Osteoblast (primary cell): ENCODE measurements at regions not wholly inside any gene's neighbourhood (a gene's known extent, or its start where the extent isn't known, plus 50 kb on each side); places are given as distances from the start of the nearest gene placed in this dataset.
A peak's percentile ranks its signal among the peaks of the same experiment; 100 is the strongest.

Source experiments
- DNase-seq: peaks from one replicate; pipeline ENCODE4 v3.0.0; 2011; ENCODE audit warnings: low spot score, mixed read lengths; ENCODE audit not compliant: insufficient read length; ENCODE audit errors: missing footprints
- H2AFZ ChIP-seq: 2 replicates; pipeline ENCODE4 v1.6.0; 2011; ENCODE audit warnings: mild to moderate bottlenecking, low read length
- H3K27ac ChIP-seq: 2 replicates; pipeline ENCODE4 v1.5.1; 2011; ENCODE audit warnings: mild to moderate bottlenecking, low read depth, low read length, moderate library complexity
- H3K27me3 ChIP-seq: 2 replicates; pipeline ENCODE4 v1.6.0; 2012; ENCODE audit warnings: mild to moderate bottlenecking, control low read depth, inconsistent platforms, low read length, moderate library complexity; ENCODE audit not compliant: insufficient read depth
- H3K36me3 ChIP-seq: 2 replicates; pipeline ENCODE4 v1.5.1; 2011; ENCODE audit warnings: mild to moderate bottlenecking, low read length, control low read depth, moderate library complexity; ENCODE audit not compliant: insufficient read depth
- H3K4me1 ChIP-seq: 2 replicates; pipeline ENCODE4 v1.5.1; 2011; ENCODE audit warnings: mild to moderate bottlenecking, low read length, control low read depth, moderate library complexity; ENCODE audit not compliant: insufficient read depth
- H3K4me2 ChIP-seq: 2 replicates; pipeline ENCODE4 v1.6.0; 2011; ENCODE audit warnings: mild to moderate bottlenecking, low read length; ENCODE audit not compliant: insufficient read depth
- H3K4me3 ChIP-seq: fragments of 200-600 bp; sonication (generic); 3 replicates; pipeline ENCODE4 v1.5.1; 2012; ENCODE audit warnings: mild to moderate bottlenecking, low read length, inconsistent platforms; ENCODE audit not compliant: insufficient read depth
- H3K79me2 ChIP-seq: 2 replicates; pipeline ENCODE4 v1.6.0; 2012; ENCODE audit warnings: mild to moderate bottlenecking, low read length, control low read depth, inconsistent platforms; ENCODE audit not compliant: insufficient read depth
- H3K9me3 ChIP-seq: 2 replicates; pipeline ENCODE4 v1.5.1; 2011; ENCODE audit warnings: low read depth, low read length, control low read depth
- H4K20me1 ChIP-seq: 2 replicates; pipeline ENCODE4 v1.6.0; 2012; ENCODE audit warnings: mild to moderate bottlenecking, low read length, control low read depth; ENCODE audit not compliant: insufficient read depth
- TF ChIP-seq, protein P1 (sequence below): IDR thresholded peaks from 2 replicates; pipeline ENCODE4 v1.5.1; 2011; ENCODE audit warnings: mild to moderate bottlenecking, low read depth, low read length, moderate library complexity; ENCODE audit errors: extremely low read depth

DNA sequence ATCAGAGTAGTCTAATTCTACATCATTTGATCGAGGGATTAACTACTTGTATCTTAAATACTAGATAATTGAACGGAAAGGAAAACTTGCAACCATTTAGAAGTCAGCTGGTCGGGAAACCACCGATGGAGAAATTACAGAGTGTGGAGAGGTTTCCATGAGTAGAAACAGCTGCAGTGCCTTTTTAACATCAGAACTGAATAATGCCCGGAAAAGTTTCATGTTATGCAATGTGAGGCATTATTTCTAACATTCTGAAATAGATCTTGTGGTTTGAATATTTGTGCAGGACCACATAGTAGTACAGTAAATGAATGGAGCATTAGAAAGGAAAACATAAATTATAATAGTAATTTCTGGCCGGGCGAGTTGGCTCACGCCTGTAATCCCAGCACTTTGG is 88.1 kb upstream of the RNF180 start:
- Histone ChIP-seq H3K27ac (no peak overlapping the region), H3K79me2 (no peaks in the 10 kb centered on the region), H2AFZ (no peak overlapping the region), H3K4me1 (no peaks in the 10 kb centered on the region), H3K36me3 (no peaks in the 10 kb centered on the region), H3K4me3 (no peak overlapping the region), H3K27me3 (no peaks in the 10 kb centered on the region), H3K9me3 (no peaks in the 10 kb centered on the region), H4K20me1 (no peaks in the 10 kb centered on the region), H3K4me2 (no peak overlapping the region)
- peak; percentile 26 for DNase-seq
- TF ChIP-seq, protein P1, sequence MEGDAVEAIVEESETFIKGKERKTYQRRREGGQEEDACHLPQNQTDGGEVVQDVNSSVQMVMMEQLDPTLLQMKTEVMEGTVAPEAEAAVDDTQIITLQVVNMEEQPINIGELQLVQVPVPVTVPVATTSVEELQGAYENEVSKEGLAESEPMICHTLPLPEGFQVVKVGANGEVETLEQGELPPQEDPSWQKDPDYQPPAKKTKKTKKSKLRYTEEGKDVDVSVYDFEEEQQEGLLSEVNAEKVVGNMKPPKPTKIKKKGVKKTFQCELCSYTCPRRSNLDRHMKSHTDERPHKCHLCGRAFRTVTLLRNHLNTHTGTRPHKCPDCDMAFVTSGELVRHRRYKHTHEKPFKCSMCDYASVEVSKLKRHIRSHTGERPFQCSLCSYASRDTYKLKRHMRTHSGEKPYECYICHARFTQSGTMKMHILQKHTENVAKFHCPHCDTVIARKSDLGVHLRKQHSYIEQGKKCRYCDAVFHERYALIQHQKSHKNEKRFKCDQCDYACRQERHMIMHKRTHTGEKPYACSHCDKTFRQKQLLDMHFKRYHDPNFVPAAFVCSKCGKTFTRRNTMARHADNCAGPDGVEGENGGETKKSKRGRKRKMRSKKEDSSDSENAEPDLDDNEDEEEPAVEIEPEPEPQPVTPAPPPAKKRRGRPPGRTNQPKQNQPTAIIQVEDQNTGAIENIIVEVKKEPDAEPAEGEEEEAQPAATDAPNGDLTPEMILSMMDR: no peak

DNA sequence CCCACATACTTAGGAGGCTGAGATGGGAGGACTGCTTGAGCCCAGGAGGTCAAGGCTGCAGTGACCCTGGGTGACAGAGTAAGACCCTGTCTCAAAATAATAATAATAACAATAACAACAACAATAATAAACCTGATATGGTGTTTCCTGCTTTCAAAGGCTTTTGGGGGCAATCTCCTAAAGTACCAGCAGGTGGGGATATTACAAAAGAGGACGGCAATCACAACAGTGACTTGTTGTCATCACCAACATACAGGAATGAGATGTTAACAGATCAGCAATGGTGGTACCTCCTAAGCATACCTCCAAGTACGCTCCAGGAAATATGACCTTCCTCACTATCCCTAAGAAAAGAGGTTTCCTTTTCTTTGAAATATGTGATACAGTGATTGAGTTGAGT is 91.1 kb upstream of the RNF180 start:
- no peak for DNase-seq
- H3K9me3 ChIP-seq: no peaks in the 10 kb centered on the region
- no peak overlapping the region for H3K27ac ChIP-seq
- TF ChIP-seq, protein P1: peak; percentile 61
- H3K4me1 ChIP-seq: no peaks in the 10 kb centered on the region
- no peaks in the 10 kb centered on the region for H3K36me3 ChIP-seq
- no peak overlapping the region for H2AFZ ChIP-seq
- no peaks in the 10 kb centered on the region for H3K27me3 ChIP-seq
- H3K4me3 ChIP-seq: no peak overlapping the region
- no peaks in the 10 kb centered on the region for H4K20me1 ChIP-seq
- H3K4me2 ChIP-seq: no peak overlapping the region
- no peaks in the 10 kb centered on the region for H3K79me2 ChIP-seq

DNA sequence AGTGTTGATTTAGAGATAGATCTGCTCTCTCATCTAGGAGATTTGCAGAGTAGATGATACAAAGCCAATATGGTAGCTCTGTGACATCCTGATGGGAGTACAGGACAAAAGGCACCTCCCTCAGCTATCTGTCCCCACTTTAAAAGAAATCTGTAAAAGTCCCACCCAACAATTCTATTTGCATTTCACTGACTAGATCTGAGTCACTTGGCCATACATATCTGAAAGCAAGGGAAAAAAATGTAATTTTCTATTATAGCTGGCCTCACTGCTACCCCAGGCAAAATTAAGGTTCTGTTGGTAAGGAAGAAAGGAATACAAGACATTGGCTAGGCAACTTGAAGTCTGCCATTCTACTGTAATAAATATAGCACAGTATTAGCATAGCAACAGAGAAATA is 96.2 kb upstream of the RNF180 start:
- H3K27ac ChIP-seq: no peak overlapping the region
- TF ChIP-seq, protein P1: no peak
- H4K20me1 ChIP-seq: no peaks in the 10 kb centered on the region
- no peaks in the 10 kb centered on the region for H3K27me3 ChIP-seq
- no peaks in the 10 kb centered on the region for H3K36me3 ChIP-seq
- H3K4me2 ChIP-seq: no peak overlapping the region
- no peak overlapping the region for H3K4me3 ChIP-seq
- DNase-seq: no peak
- H2AFZ ChIP-seq: no peak overlapping the region
- no peaks in the 10 kb centered on the region for H3K4me1 ChIP-seq
- H3K9me3 ChIP-seq: no peaks in the 10 kb centered on the region
- H3K79me2 ChIP-seq: no peaks in the 10 kb centered on the region

DNA sequence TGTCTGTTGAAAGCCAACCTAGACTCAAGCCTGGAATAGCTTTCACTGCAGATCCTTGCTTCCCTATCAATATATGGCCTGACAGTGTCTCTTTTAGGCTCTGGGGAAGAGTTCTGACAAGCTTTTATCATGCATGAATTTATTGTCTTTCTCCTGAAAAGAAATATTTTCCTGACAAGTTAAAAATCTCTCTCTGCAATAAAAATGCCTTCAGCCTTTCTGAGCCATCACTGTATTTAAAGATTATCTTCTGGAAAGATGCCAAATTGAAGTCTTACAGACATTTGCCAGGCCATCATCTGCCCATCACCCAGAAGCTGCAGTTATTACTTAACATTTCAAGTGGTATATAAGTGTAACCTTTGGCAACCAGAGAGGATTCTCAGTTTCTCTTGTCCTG is 88.1 kb upstream of the HTR1A start:
- no peak overlapping the region for H3K27ac ChIP-seq
- no peak for DNase-seq
- H3K4me3 ChIP-seq: no peak overlapping the region
- H2AFZ ChIP-seq: no peak overlapping the region
- H3K27me3 ChIP-seq: no peaks in the 10 kb centered on the region
- H3K4me1 ChIP-seq: no peaks in the 10 kb centered on the region
- no peaks in the 10 kb centered on the region for H3K9me3 ChIP-seq
- H4K20me1 ChIP-seq: no peaks in the 10 kb centered on the region
- no peak overlapping the region for H3K4me2 ChIP-seq
- no peaks in the 10 kb centered on the region for H3K36me3 ChIP-seq
- TF ChIP-seq, protein P1: no peak
- H3K79me2 ChIP-seq: no peaks in the 10 kb centered on the region
